Ishikawa (cell line): ENCODE measurements at regions not wholly inside any gene's neighbourhood (a gene's known extent, or its start where the extent isn't known, plus 50 kb on each side); places are given as distances from the start of the nearest gene placed in this dataset.

ENCODE experiments used
- CEBPB ChIP-seq: IDR thresholded peaks from 2 replicates; pipeline ENCODE4 v1.6.1; 2012
- CREB1 ChIP-seq: IDR thresholded peaks from 2 replicates; pipeline ENCODE4 v1.6.1; 2012; ENCODE audit warnings: low read depth
- EP300 ChIP-seq: IDR thresholded peaks from 2 replicates; pipeline ENCODE4 v1.6.1; 2012; ENCODE audit warnings: borderline replicate concordance
- MAX ChIP-seq: IDR thresholded peaks from 2 replicates; pipeline ENCODE4 v1.6.1; 2012
- NFIC ChIP-seq: IDR thresholded peaks from 2 replicates; pipeline ENCODE4 v1.6.1; 2012
- RAD21 ChIP-seq: IDR thresholded peaks from 2 replicates; pipeline ENCODE4 v1.6.1; 2012; ENCODE audit warnings: low read depth
- TAF1 ChIP-seq: IDR thresholded peaks from 2 replicates; pipeline ENCODE4 v1.6.1; 2012; ENCODE audit warnings: low read depth, mild to moderate bottlenecking
- TCF12 ChIP-seq: IDR thresholded peaks from 2 replicates; pipeline ENCODE4 v1.6.1; 2012; ENCODE audit warnings: low read depth
- TEAD4 ChIP-seq: IDR thresholded peaks from 2 replicates; pipeline ENCODE4 v1.6.1; 2012
- YY1 ChIP-seq: IDR thresholded peaks from 2 replicates; pipeline ENCODE4 v1.6.1; 2012; ENCODE audit warnings: low read depth
- ZBTB7A ChIP-seq: IDR thresholded peaks from 2 replicates; pipeline ENCODE4 v1.6.1; 2012; ENCODE audit warnings: low read depth
- TF ChIP-seq, protein P1 (sequence below): IDR thresholded peaks from 2 replicates; pipeline ENCODE4 v1.6.1; 2012; ENCODE audit warnings: low read depth, mild to moderate bottlenecking

DNA sequence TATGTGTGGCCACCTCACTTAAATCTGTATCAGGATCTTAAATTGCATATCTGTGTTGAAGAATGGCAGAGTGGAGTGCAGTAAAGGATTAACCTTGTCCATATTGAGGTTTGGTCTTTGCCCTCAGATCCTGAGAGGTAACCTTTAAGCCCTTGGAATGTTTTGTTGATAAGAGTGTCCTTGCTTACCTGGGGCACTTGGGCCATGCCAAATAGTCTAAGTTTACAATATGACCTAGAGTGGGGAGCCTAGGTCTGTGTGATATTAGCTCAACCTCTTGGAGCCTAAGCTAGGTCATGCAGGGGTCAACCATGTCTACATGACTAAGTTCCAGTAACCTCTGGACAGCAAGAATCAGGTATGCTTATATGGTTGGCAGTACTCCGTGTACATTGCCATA lies 792.5 kb downstream of the DIAPH3 start:
- no peak for TF ChIP-seq CEBPB
- no peak for TF ChIP-seq TEAD4
- TF ChIP-seq EP300: no peak
- no peak for TF ChIP-seq RAD21
- TF ChIP-seq MAX: no peak
- no peak for TF ChIP-seq ZBTB7A
- TF ChIP-seq, protein P1, sequence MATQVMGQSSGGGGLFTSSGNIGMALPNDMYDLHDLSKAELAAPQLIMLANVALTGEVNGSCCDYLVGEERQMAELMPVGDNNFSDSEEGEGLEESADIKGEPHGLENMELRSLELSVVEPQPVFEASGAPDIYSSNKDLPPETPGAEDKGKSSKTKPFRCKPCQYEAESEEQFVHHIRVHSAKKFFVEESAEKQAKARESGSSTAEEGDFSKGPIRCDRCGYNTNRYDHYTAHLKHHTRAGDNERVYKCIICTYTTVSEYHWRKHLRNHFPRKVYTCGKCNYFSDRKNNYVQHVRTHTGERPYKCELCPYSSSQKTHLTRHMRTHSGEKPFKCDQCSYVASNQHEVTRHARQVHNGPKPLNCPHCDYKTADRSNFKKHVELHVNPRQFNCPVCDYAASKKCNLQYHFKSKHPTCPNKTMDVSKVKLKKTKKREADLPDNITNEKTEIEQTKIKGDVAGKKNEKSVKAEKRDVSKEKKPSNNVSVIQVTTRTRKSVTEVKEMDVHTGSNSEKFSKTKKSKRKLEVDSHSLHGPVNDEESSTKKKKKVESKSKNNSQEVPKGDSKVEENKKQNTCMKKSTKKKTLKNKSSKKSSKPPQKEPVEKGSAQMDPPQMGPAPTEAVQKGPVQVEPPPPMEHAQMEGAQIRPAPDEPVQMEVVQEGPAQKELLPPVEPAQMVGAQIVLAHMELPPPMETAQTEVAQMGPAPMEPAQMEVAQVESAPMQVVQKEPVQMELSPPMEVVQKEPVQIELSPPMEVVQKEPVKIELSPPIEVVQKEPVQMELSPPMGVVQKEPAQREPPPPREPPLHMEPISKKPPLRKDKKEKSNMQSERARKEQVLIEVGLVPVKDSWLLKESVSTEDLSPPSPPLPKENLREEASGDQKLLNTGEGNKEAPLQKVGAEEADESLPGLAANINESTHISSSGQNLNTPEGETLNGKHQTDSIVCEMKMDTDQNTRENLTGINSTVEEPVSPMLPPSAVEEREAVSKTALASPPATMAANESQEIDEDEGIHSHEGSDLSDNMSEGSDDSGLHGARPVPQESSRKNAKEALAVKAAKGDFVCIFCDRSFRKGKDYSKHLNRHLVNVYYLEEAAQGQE: no peak
- TF ChIP-seq TAF1: no peak
- no peak for TF ChIP-seq CREB1
- no peak for TF ChIP-seq TCF12
- TF ChIP-seq NFIC: no peak
- TF ChIP-seq YY1: no peak
